IMR-90 (cell line): ENCODE measurements at regions not wholly inside any gene's neighbourhood (a gene's known extent, or its start where the extent isn't known, plus 50 kb on each side); places are given as distances from the start of the nearest gene placed in this dataset.

Source experiments
- ATAC-seq: fragments of 200-7000 bp; cut with Tn5 transposase; 2 replicates; pipeline ENCODE4 v1.9.1; 2020; ENCODE audit warnings: low read depth, mild to moderate bottlenecking, moderate library complexity
- BruUV-seq: library from RNA; stranded (reverse); fragments of 400-500 nt; replicated peaks from 2 replicates; lab custom pipeline; 2021; lab: Mats Ljungman, UMichigan
- CTCF ChIA-PET: fragments of 300-600 bp; formaldehyde crosslinking; extraction: SDS; loops from one replicate; lab custom pipeline; 2021; ENCODE audit warnings: antibody characterized with exemption; lab: Yijun Ruan, JAX
- POLR2A ChIA-PET: fragments of 300-600 bp; sonication (Branson Sonifier 250); formaldehyde crosslinking; loops from one replicate; lab custom pipeline; 2022; ENCODE audit warnings: antibody characterized with exemption; ENCODE audit not compliant: unreplicated experiment; lab: Charles Lee
- DNase-seq: peaks from one replicate; pipeline ENCODE4 v3.0.0; 2013
- H2AFZ ChIP-seq: replicated peaks from 2 replicates; pipeline ENCODE3; 2013; ENCODE audit warnings: low read length, mild to moderate bottlenecking; ENCODE audit not compliant: poor library complexity
- H2AK5ac ChIP-seq: 2 replicates; pipeline ENCODE4 v1.6.1; 2013; ENCODE audit warnings: low read depth, low read length, inconsistent platforms
- H2AK9ac ChIP-seq: replicated peaks from 2 replicates; pipeline ENCODE3; 2013; ENCODE audit warnings: mild to moderate bottlenecking, low read depth, low read length, moderate library complexity; ENCODE audit not compliant: poor library complexity
- H2BK120ac ChIP-seq: 2 replicates; pipeline ENCODE4 v1.6.1; 2013; ENCODE audit warnings: low read depth, low read length, inconsistent platforms
- H2BK15ac ChIP-seq: 3 replicates; pipeline ENCODE4 v1.6.1; 2013; ENCODE audit warnings: low read depth, low read length, inconsistent platforms
- H2BK20ac ChIP-seq: 2 replicates; pipeline ENCODE4 v1.6.1; 2013; ENCODE audit warnings: low read depth, mild to moderate bottlenecking, inconsistent platforms, low read length, moderate library complexity
- H2BK5ac ChIP-seq: 2 replicates; pipeline ENCODE4 v1.6.1; 2013; ENCODE audit warnings: mild to moderate bottlenecking, low read depth, low read length, inconsistent platforms; ENCODE audit not compliant: poor library complexity, severe bottlenecking
- H3K14ac ChIP-seq: replicated peaks from 2 replicates; pipeline ENCODE4 v1.6.1; 2013; ENCODE audit warnings: low read depth, low read length, inconsistent platforms
- H3K18ac ChIP-seq: 2 replicates; pipeline ENCODE4 v1.6.1; 2013; ENCODE audit warnings: low read depth, low read length, control low read depth
- H3K23ac ChIP-seq: 2 replicates; pipeline ENCODE4 v1.6.1; 2013; ENCODE audit warnings: low read depth, low read length, inconsistent platforms
- H3K27ac ChIP-seq: 2 replicates; pipeline ENCODE4 v1.5.1; 2013; ENCODE audit warnings: mild to moderate bottlenecking, control low read depth, low read length; ENCODE audit not compliant: insufficient read depth
- H3K27me3 ChIP-seq: 2 replicates; pipeline ENCODE4 v1.6.1; 2013; ENCODE audit warnings: low read length; ENCODE audit not compliant: control insufficient read depth, insufficient read depth
- H3K36me3 ChIP-seq: 2 replicates; pipeline ENCODE4 v1.6.1; 2013; ENCODE audit warnings: low read length, mixed read lengths; ENCODE audit not compliant: control insufficient read depth, insufficient read depth
- H3K4ac ChIP-seq: 2 replicates; pipeline ENCODE4 v1.6.1; 2013; ENCODE audit warnings: low read depth, low read length, inconsistent platforms
- H3K4me1 ChIP-seq: 2 replicates; pipeline ENCODE4 v1.6.1; 2013; ENCODE audit warnings: low read length, mixed read lengths; ENCODE audit not compliant: control insufficient read depth, insufficient read depth
- H3K4me2 ChIP-seq: 2 replicates; pipeline ENCODE4 v1.6.1; 2013; ENCODE audit warnings: low read depth, mild to moderate bottlenecking, control low read depth, low read length, moderate library complexity
- H3K4me3 ChIP-seq: 2 replicates; pipeline ENCODE4 v1.5.1; 2013; ENCODE audit warnings: low read depth, mild to moderate bottlenecking, control low read depth, low read length, moderate library complexity; ENCODE audit not compliant: insufficient read depth
- H3K56ac ChIP-seq: 2 replicates; pipeline ENCODE4 v1.6.1; 2013; ENCODE audit warnings: low read length, inconsistent platforms; ENCODE audit not compliant: insufficient read depth; ENCODE audit errors: extremely low read depth
- H3K79me1 ChIP-seq, 2 experiments: 2 replicates each; pipeline ENCODE4 v1.6.1; 2013; ENCODE audit warnings: low read length in 2 of 2, inconsistent platforms in 1 of 2, low read depth in 1 of 2
- H3K9ac ChIP-seq: 2 replicates; pipeline ENCODE4 v1.6.1; 2013; ENCODE audit warnings: low read depth, low read length, control low read depth
- H3K9me1 ChIP-seq: 2 replicates; pipeline ENCODE4 v1.6.1; 2013; ENCODE audit warnings: low read length, inconsistent platforms; ENCODE audit not compliant: insufficient read depth
- H3K9me3 ChIP-seq: 2 replicates; pipeline ENCODE4 v1.6.1; 2013; ENCODE audit warnings: low read length; ENCODE audit not compliant: control insufficient read depth, insufficient read depth
- H4K20me1 ChIP-seq: 2 replicates; pipeline ENCODE4 v1.6.1; 2013; ENCODE audit warnings: low read length, inconsistent platforms; ENCODE audit not compliant: insufficient read depth
- H4K5ac ChIP-seq: 2 replicates; pipeline ENCODE4 v1.6.1; 2013; ENCODE audit warnings: mild to moderate bottlenecking, low read depth, low read length, control low read depth
- H4K8ac ChIP-seq, 2 experiments: 2 replicates each; pipeline ENCODE4 v1.6.1; 2013; ENCODE audit warnings: low read depth in 2 of 2, low read length in 2 of 2, control low read depth in 1 of 2, inconsistent platforms in 1 of 2
- H4K91ac ChIP-seq: 2 replicates; pipeline ENCODE4 v1.6.1; 2013; ENCODE audit warnings: low read depth, low read length, inconsistent platforms; ENCODE audit not compliant: insufficient read depth
- BHLHE40 ChIP-seq: fragments of 150-350 bp; IDR thresholded peaks from 2 replicates; pipeline ENCODE4 v1.6.1; 2016; ENCODE audit warnings: mild to moderate bottlenecking, low read depth, low read length
- MAZ ChIP-seq: IDR thresholded peaks from 2 replicates; pipeline ENCODE4 v1.6.1; 2012; ENCODE audit warnings: low read depth, mild to moderate bottlenecking, low read length, improper control_type of control experiment, moderate library complexity, borderline replicate concordance
- RFX5 ChIP-seq: IDR thresholded peaks from 2 replicates; pipeline ENCODE4 v1.8.0; 2012; ENCODE audit warnings: low read depth, mild to moderate bottlenecking, low read length, moderate library complexity
- SMC3 ChIP-seq: fragments of 150-350 bp; IDR thresholded peaks from 2 replicates; pipeline ENCODE4 v1.6.1; 2016; ENCODE audit warnings: low read depth, mild to moderate bottlenecking, antibody characterized with exemption, low read length, moderate library complexity
- WGBS, 2 experiments: methylation state at CpG; one replicate each; pipeline versions ENCODE4 v1.1.5 to v1.1.7; 2013; ENCODE audit warnings: missing lambda C conversion rate in 2 of 2; ENCODE audit not compliant: insufficient read length in 1 of 2; ENCODE audit errors: extremely low coverage in 2 of 2; 5-methylcytosine and 5-hydroxymethylcytosine counted together
- dilution Hi-C: fragments of 300-500 bp; cut with HindIII; formaldehyde crosslinking; loops from one replicate; pipeline ENCODE4 v1.14.3; 2018; ENCODE audit warnings: low sequenced_read_pairs; ENCODE audit not compliant: unreplicated experiment
- in situ Hi-C: fragments of 300-500 bp; cut with MboI; formaldehyde crosslinking; loops from 3 replicates; pipeline ENCODE4 v1.14.3; 2019; ENCODE audit warnings: low sequenced_read_pairs, inconsistent platforms, mixed read lengths
- intact Hi-C: fragments of 100-400 bp; cut with micrococcal nuclease; formaldehyde crosslinking; loops from 2 replicates; pipeline ENCODE4 v1.10.0; 2022

GRCh38 chr15:60072826-60073465 lies 68.8 kb downstream of the FOXB1 start:
- Histone ChIP-seq H3K27me3 (peaks cover 2% of the 10 kb centered on the region), H3K4ac (no peak overlapping the region), H2BK120ac (no peak overlapping the region), H3K9me1 (no peaks in the 10 kb centered on the region), H3K9me3 (no peaks in the 10 kb centered on the region), H2BK20ac (no peak overlapping the region), H2AK9ac (no peak overlapping the region), H3K27ac (no peak overlapping the region), H2AK5ac (no peak overlapping the region), H4K91ac (no peak overlapping the region), H3K18ac (no peak overlapping the region), H3K14ac (no peak overlapping the region), H3K79me1 (no peaks in the 10 kb centered on the region), H3K4me3 (no peak overlapping the region), H2BK5ac (no peak overlapping the region), H3K23ac (no peak overlapping the region), H3K4me2 (no peak overlapping the region), H3K9ac (no peak overlapping the region), H4K8ac (no peak overlapping the region), H4K20me1 (no peaks in the 10 kb centered on the region), H2AFZ (no peak overlapping the region), H4K5ac (no peak overlapping the region), H3K56ac (no peak overlapping the region), H2BK15ac (no peak overlapping the region), H3K4me1 (peaks cover 3% of the 10 kb centered on the region), H3K36me3 (no peaks in the 10 kb centered on the region)
- POLR2A ChIA-PET = no interaction called here
- in situ Hi-C loops (no loop called here), intact Hi-C loops (no loop called here), dilution Hi-C loops (no loop called here)
- 67% methylated on average over 1 of the region's 5 CpGs; no CpG with 5 or more reads in 1 of the 2 experiments for WGBS, 2 experiments
- ATAC-seq = no peak
- no peak for DNase-seq
- CTCF ChIA-PET = no interaction called here
- no TSS peak for BruUV-seq
- no peak for TF ChIP-seq BHLHE40
- no peak for TF ChIP-seq RFX5
- TF ChIP-seq MAZ = no peak
- no peak for TF ChIP-seq SMC3
